NCI-H526 treated with DMSO at 0.1 percent for 48 hours (cell line): ENCODE measurements at regions not wholly inside any gene's neighbourhood (a gene's known extent, or its start where the extent isn't known, plus 50 kb on each side); places are given as distances from the start of the nearest gene placed in this dataset.
"Not testable (repeated sequence)": the region's sequence is repeated elsewhere in the genome, so short reads cannot be mapped to it uniquely, and the experiment has no call there.

Experiments used
- DNase-seq: peaks from one replicate; lab custom pipeline; 2025; lab: John Stamatoyannopoulos, UW

- DNase-seq, result no peak
Observed at GRCh38 chr9:82052081-82052480, 63.5 kb downstream of the SPATA31D1 start.

GRCh38 chr9:82054264-82055015 lies 65.9 kb downstream of the SPATA31D1 start:
- no peak for DNase-seq

- no peak for DNase-seq
Observed at GRCh38 chr9:82057805-82058204, 69.2 kb downstream of the SPATA31D1 start.

- not testable (repeated sequence) for DNase-seq
Observed at GRCh38 chr9:82061801-82062200, 73.2 kb downstream of the SPATA31D1 start.

- no peak for DNase-seq
Observed at GRCh38 chr9:82062245-82062644, 73.7 kb downstream of the SPATA31D1 start.

- no peak for DNase-seq
Observed at GRCh38 chr9:82073551-82074543, 85.3 kb downstream of the SPATA31D1 start.

GRCh38 chr9:82080265-82080664 lies 91.7 kb downstream of the SPATA31D1 start:
- DNase-seq, result no peak

GRCh38 chr9:82081496-82081895 lies 92.9 kb downstream of the SPATA31D1 start:
- DNase-seq, result no peak

GRCh38 chr9:82082563-82082962 lies 94.0 kb downstream of the SPATA31D1 start:
- DNase-seq, result no peak

- DNase-seq, result no peak
Observed at GRCh38 chr9:82088591-82088990, 100.0 kb downstream of the SPATA31D1 start.

- no peak for DNase-seq
Observed at GRCh38 chr9:82090046-82090445, 101.5 kb downstream of the SPATA31D1 start.

GRCh38 chr9:82091100-82091499 lies 102.5 kb downstream of the SPATA31D1 start:
- no peak for DNase-seq

GRCh38 chr9:82091610-82092009 lies 103.0 kb downstream of the SPATA31D1 start:
- DNase-seq, result no peak

GRCh38 chr9:82101475-82101874 lies 112.9 kb downstream of the SPATA31D1 start:
- peak; percentile 0 for DNase-seq

- no peak for DNase-seq
Observed at GRCh38 chr9:82104252-82104651, 115.7 kb downstream of the SPATA31D1 start.

GRCh38 chr9:82105729-82106128 lies 117.2 kb downstream of the SPATA31D1 start:
- no peak for DNase-seq

GRCh38 chr9:82106536-82106935 lies 118.0 kb downstream of the SPATA31D1 start:
- no peak for DNase-seq

- DNase-seq, result no peak
Observed at GRCh38 chr9:82108474-82108873, 119.9 kb downstream of the SPATA31D1 start.

- DNase-seq, result no peak
Observed at GRCh38 chr9:82108941-82109340, 120.4 kb downstream of the SPATA31D1 start.

GRCh38 chr9:82109626-82110025 lies 121.1 kb downstream of the SPATA31D1 start:
- no peak for DNase-seq

GRCh38 chr9:82110881-82111280 lies 122.3 kb downstream of the SPATA31D1 start:
- no peak for DNase-seq

GRCh38 chr9:82115331-82115730 lies 126.8 kb downstream of the SPATA31D1 start:
- no peak for DNase-seq

GRCh38 chr9:82115900-82116299 lies 127.3 kb downstream of the SPATA31D1 start:
- DNase-seq, result no peak
